ENCODE measurements at regions not wholly inside any gene's neighbourhood (a gene's known extent, or its start where the extent isn't known, plus 50 kb on each side); places are given as distances from the start of the nearest gene placed in this dataset.

GRCh38 chr7:121510858-121511482 is 114.9 kb upstream of the FAM3C start:
- intact Hi-C loops (cut with DNase I; ENCODE audit: low total_unique reads) (no loop called here), in situ Hi-C loops (cut with MboI; ENCODE audit: low sequenced_read_pairs in 4 of 4) (no loop called here)

DNA sequence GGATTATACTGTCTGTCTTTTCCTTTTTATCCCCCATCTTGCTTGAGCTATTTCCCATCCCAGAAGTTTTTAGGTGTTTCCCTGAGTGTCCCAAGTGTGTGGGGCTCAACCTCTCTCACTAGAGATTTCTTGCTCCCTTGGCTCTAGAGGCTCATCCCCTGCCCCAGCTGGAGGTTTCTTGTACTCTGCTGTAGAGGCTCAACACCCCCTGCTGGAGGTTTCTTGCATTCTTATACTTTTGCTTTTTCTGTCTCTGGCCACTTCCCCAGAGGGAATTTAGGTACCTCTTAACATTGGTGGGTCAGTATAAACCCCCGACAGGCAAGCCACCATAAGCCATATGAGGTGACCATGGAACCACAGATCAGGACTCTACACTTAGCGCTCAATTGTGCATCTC is 114.2 kb upstream of the FAM3C start:
- TF ChIP-seq POLR2A (IDR thresholded peaks at IDR 0.05) = no peak
- TF ChIP-seq CTCF (IDR thresholded peaks at IDR 0.05 in 4 of 5, conservative IDR thresholded peaks at IDR 0.05 in 1 of 5) = no peak
- Histone ChIP-seq H3K27ac (no peak overlapping the region), H3K4me3 (no peak overlapping the region), H3K4me1 (no peaks in the 10 kb centered on the region), H3K27me3 (no peaks in the 10 kb centered on the region), H3K9me3 (no peaks in the 10 kb centered on the region), H3K36me3 (no peaks in the 10 kb centered on the region)
- intact Hi-C loops (cut with DNase I; ENCODE audit: low total_unique reads) (no loop called here), in situ Hi-C loops (cut with MboI; ENCODE audit: low sequenced_read_pairs in 4 of 4) (no loop called here)
- DNase-seq (no peak), ATAC-seq (no peak)

More at GRCh38 chr7:121510858-121511482, 114.9 kb upstream of the FAM3C start:
- Histone ChIP-seq H3K9me3 (no peaks in the 10 kb centered on the region), H3K36me3 (no peaks in the 10 kb centered on the region), H3K27me3 (no peaks in the 10 kb centered on the region), H3K4me3 (no peak overlapping the region), H3K27ac (no peak overlapping the region), H3K4me1 (no peaks in the 10 kb centered on the region)
- TF ChIP-seq POLR2A (IDR thresholded peaks at IDR 0.05) (no peak), CTCF (IDR thresholded peaks at IDR 0.05 in 4 of 5, conservative IDR thresholded peaks at IDR 0.05 in 1 of 5) (no peak)
- no peak for ATAC-seq
- no peak for DNase-seq

GRCh38 chr7:121505540-121506182 is 109.6 kb upstream of the FAM3C start:
- in situ Hi-C loops (cut with MboI; ENCODE audit: low sequenced_read_pairs in 4 of 4) (no loop called here), intact Hi-C loops (cut with DNase I; ENCODE audit: low total_unique reads) (no loop called here)

GRCh38 chr7:121505021-121505420 is 108.9 kb upstream of the FAM3C start:
- intact Hi-C loops (cut with DNase I; ENCODE audit: low total_unique reads) (no loop called here), in situ Hi-C loops (cut with MboI; ENCODE audit: low sequenced_read_pairs in 4 of 4) (no loop called here)

More at GRCh38 chr7:121505540-121506182, 109.6 kb upstream of the FAM3C start:
- no peak for ATAC-seq
- Histone ChIP-seq H3K27me3 (no peaks in the 10 kb centered on the region), H3K9me3 (no peaks in the 10 kb centered on the region), H3K4me1 (no peaks in the 10 kb centered on the region), H3K4me3 (no peak overlapping the region), H3K36me3 (no peaks in the 10 kb centered on the region), H3K27ac (no peak overlapping the region)
- TF ChIP-seq CTCF (IDR thresholded peaks at IDR 0.05 in 4 of 5, conservative IDR thresholded peaks at IDR 0.05 in 1 of 5) = no peak
- no peak for TF ChIP-seq POLR2A (IDR thresholded peaks at IDR 0.05)
- DNase-seq = no peak

More at GRCh38 chr7:121505021-121505420, 108.9 kb upstream of the FAM3C start:
- DNase-seq (no peak), ATAC-seq (no peak)
- Histone ChIP-seq H3K27me3 (no peaks in the 10 kb centered on the region), H3K4me3 (no peak overlapping the region), H3K4me1 (no peaks in the 10 kb centered on the region), H3K36me3 (no peaks in the 10 kb centered on the region), H3K27ac (no peak overlapping the region), H3K9me3 (no peaks in the 10 kb centered on the region)
- TF ChIP-seq CTCF (IDR thresholded peaks at IDR 0.05 in 4 of 5, conservative IDR thresholded peaks at IDR 0.05 in 1 of 5) = no peak
- no peak for TF ChIP-seq POLR2A (IDR thresholded peaks at IDR 0.05)

Data from gastrocnemius medialis (tissue), 4 donors.